IMR-90 (cell line): ENCODE measurements at regions not wholly inside any gene's neighbourhood (a gene's known extent, or its start where the extent isn't known, plus 50 kb on each side); places are given as distances from the start of the nearest gene placed in this dataset.

Source experiments
- BHLHE40 ChIP-seq: fragments of 150-350 bp; IDR thresholded peaks from 2 replicates; pipeline ENCODE4 v1.6.1; 2016; ENCODE audit warnings: mild to moderate bottlenecking, low read depth, low read length
- CEBPB ChIP-seq: IDR thresholded peaks from 2 replicates; pipeline ENCODE4 v1.6.1; 2012; ENCODE audit warnings: low read depth, low read length, improper control_type of control experiment
- CTCF ChIP-seq: conservative IDR thresholded peaks from 2 replicates; pipeline ENCODE4 v1.5.1; 2012; ENCODE audit warnings: mild to moderate bottlenecking, low read depth, low read length, improper control_type of control experiment
- FOS ChIP-seq: fragments of 150-350 bp; IDR thresholded peaks from 2 replicates; pipeline ENCODE4 v1.6.1; 2016; ENCODE audit warnings: low read depth, low read length
- MAZ ChIP-seq: IDR thresholded peaks from 2 replicates; pipeline ENCODE4 v1.6.1; 2012; ENCODE audit warnings: low read depth, mild to moderate bottlenecking, low read length, improper control_type of control experiment, moderate library complexity, borderline replicate concordance
- POLR2A ChIP-seq: IDR thresholded peaks from 2 replicates; pipeline ENCODE4 v1.6.1; 2012; ENCODE audit warnings: mild to moderate bottlenecking, low read depth, low read length

GRCh38 chr13:86567119-86567518 lies 767.9 kb upstream of the SLITRK6 start:
- TF ChIP-seq CTCF (no peak), BHLHE40 (no peak), MAZ (no peak), FOS (no peak), POLR2A (no peak), CEBPB (no peak)
